ENCODE measurements at regions not wholly inside any gene's neighbourhood (a gene's known extent, or its start where the extent isn't known, plus 50 kb on each side); places are given as distances from the start of the nearest gene placed in this dataset.

DNA sequence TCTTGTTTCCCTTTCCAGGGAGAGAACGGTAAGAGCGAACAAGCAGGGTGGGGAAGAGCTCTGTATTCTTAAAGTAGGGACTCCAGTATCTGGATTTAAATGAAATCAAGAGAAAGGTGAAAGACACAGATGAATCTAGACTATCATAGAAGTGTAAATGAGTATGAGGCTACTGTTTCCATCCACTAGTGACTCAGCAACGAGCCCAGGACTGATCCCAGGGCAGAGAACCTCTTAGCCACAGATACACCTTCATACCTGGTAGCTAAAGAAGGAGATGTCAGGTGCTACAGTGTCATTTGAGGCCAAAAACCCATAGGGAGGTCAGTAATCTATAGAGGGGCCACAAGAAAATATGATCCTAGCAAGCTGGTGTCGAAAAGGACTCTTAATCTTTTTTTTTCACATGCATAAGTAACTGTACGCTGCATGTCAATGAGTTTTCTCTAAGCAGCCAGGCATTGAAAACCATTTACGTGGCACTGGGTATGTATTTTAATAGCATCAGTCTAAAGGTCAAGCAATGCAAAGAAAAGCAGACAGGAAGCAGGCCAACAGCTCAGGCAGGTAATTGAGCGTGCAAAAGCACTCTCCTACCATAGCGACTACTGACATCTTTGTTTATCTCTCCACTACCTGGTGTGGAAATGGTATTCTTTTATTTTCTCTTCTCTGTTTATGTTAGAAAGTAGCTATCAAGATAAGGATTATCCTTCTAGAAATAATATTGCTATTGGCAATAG, 91.5 kb upstream of the EGR2 start:
- no peak for DNase-seq (ENCODE audit: low read depth, low spot score)
- no peak overlapping the region for H3K4me2 ChIP-seq (ENCODE audit: low read length)
- CTCF ChIA-PET, result no interaction called here

More for the DNA sequence above, 91.5 kb upstream of the EGR2 start:
- ATAC-seq, result no peak
- Histone ChIP-seq H3K27me3 (ENCODE audit: insufficient read depth, low read length) (no peaks in the 10 kb centered on the region), H3K9me2 (ENCODE audit: insufficient read depth) (no peaks in the 10 kb centered on the region), H3K9me3 (ENCODE audit: control insufficient read depth in 1 of 2, insufficient read depth in 1 of 2, low read depth in 1 of 2, low read length in 2 of 2) (no peaks in the 10 kb centered on the region), H3K27ac (ENCODE audit: low read depth, low read length) (no peak overlapping the region), H3K36me3 (ENCODE audit: control insufficient read depth in 1 of 2, insufficient read depth in 2 of 2, low read length in 2 of 2) (no peaks in the 10 kb centered on the region), H4K20me1 (ENCODE audit: insufficient read depth) (no peaks in the 10 kb centered on the region), H3K9ac (ENCODE audit: low read length) (no peak overlapping the region), H2AFZ (ENCODE audit: low read depth, low read length, poor library complexity, severe bottlenecking) (no peak overlapping the region), H3K4me1 (ENCODE audit: control insufficient read depth in 1 of 2, insufficient read depth in 2 of 2, low read length in 2 of 2) (no peaks in the 10 kb centered on the region), H3K4me3 (replicated peaks in 1 of 2; ENCODE audit: low read depth in 1 of 2, low read length in 2 of 2) (no peak overlapping the region), H3K79me2 (ENCODE audit: insufficient read depth, low read length) (no peaks in the 10 kb centered on the region)
- intact Hi-C loops (cut with micrococcal nuclease), result no loop called here
- ChIA-PET POLR2A (no interaction called here), RAD21 (ENCODE audit: low non-redundant PET in 1 of 2, low total read pairs in 2 of 2, uncharacterized antibody in 2 of 2, unreplicated experiment in 2 of 2) (no interaction called here)
- no TSS peak for BruUV-seq (replicated peaks)
- TF ChIP-seq, protein P1, sequence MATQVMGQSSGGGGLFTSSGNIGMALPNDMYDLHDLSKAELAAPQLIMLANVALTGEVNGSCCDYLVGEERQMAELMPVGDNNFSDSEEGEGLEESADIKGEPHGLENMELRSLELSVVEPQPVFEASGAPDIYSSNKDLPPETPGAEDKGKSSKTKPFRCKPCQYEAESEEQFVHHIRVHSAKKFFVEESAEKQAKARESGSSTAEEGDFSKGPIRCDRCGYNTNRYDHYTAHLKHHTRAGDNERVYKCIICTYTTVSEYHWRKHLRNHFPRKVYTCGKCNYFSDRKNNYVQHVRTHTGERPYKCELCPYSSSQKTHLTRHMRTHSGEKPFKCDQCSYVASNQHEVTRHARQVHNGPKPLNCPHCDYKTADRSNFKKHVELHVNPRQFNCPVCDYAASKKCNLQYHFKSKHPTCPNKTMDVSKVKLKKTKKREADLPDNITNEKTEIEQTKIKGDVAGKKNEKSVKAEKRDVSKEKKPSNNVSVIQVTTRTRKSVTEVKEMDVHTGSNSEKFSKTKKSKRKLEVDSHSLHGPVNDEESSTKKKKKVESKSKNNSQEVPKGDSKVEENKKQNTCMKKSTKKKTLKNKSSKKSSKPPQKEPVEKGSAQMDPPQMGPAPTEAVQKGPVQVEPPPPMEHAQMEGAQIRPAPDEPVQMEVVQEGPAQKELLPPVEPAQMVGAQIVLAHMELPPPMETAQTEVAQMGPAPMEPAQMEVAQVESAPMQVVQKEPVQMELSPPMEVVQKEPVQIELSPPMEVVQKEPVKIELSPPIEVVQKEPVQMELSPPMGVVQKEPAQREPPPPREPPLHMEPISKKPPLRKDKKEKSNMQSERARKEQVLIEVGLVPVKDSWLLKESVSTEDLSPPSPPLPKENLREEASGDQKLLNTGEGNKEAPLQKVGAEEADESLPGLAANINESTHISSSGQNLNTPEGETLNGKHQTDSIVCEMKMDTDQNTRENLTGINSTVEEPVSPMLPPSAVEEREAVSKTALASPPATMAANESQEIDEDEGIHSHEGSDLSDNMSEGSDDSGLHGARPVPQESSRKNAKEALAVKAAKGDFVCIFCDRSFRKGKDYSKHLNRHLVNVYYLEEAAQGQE (IDR thresholded peaks at IDR 0.05; ENCODE audit: low read depth), result no peak
- no peak for TF ChIP-seq CTCF (IDR thresholded peaks at IDR 0.05 in 2 of 3, conservative IDR thresholded peaks at IDR 0.05 in 1 of 3; ENCODE audit: borderline replicate concordance in 1 of 3, insufficient read depth in 1 of 3, low read depth in 2 of 3, low read length in 2 of 3)
- no peak for TF ChIP-seq RAD21 (IDR thresholded peaks at IDR 0.05; ENCODE audit: low read depth)
- TF ChIP-seq ATF3 (IDR thresholded peaks at IDR 0.05), result no peak

Measured in HCT116 (cell line).